ENCODE measurements at regions not wholly inside any gene's neighbourhood (a gene's known extent, or its start where the extent isn't known, plus 50 kb on each side); places are given as distances from the start of the nearest gene placed in this dataset.

DNA sequence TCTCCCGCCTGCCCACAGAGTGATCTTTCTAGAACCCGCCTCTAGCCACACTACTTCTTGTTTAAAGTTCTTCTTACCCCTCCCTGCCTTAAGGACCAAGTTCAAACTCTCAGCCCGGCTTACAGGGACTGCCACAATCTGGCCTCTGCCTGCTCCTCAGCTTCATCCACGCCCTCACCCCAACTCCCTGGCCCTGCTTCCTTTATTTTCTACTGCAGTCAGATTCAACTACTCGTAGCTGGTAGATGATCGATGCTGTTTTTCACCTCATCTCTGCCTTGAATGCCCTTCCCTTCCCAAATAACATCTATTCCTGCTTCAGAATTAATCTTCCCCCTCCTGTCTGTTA, 508.5 kb downstream of the RPS24 start:
- TF ChIP-seq RAD21 (IDR thresholded peaks at IDR 0.05; ENCODE audit: low read depth) (no peak), TCF12 (IDR thresholded peaks at IDR 0.05; ENCODE audit: low read depth) (no peak), CEBPB (IDR thresholded peaks at IDR 0.05) (no peak), TAF1 (IDR thresholded peaks at IDR 0.05; ENCODE audit: low read depth) (no peak), CREB1 (IDR thresholded peaks at IDR 0.05; ENCODE audit: low read depth) (no peak)
- TF ChIP-seq, protein P1, sequence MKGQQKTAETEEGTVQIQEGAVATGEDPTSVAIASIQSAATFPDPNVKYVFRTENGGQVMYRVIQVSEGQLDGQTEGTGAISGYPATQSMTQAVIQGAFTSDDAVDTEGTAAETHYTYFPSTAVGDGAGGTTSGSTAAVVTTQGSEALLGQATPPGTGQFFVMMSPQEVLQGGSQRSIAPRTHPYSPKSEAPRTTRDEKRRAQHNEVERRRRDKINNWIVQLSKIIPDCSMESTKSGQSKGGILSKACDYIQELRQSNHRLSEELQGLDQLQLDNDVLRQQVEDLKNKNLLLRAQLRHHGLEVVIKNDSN (IDR thresholded peaks at IDR 0.05) = no peak
- TF ChIP-seq, protein P2, sequence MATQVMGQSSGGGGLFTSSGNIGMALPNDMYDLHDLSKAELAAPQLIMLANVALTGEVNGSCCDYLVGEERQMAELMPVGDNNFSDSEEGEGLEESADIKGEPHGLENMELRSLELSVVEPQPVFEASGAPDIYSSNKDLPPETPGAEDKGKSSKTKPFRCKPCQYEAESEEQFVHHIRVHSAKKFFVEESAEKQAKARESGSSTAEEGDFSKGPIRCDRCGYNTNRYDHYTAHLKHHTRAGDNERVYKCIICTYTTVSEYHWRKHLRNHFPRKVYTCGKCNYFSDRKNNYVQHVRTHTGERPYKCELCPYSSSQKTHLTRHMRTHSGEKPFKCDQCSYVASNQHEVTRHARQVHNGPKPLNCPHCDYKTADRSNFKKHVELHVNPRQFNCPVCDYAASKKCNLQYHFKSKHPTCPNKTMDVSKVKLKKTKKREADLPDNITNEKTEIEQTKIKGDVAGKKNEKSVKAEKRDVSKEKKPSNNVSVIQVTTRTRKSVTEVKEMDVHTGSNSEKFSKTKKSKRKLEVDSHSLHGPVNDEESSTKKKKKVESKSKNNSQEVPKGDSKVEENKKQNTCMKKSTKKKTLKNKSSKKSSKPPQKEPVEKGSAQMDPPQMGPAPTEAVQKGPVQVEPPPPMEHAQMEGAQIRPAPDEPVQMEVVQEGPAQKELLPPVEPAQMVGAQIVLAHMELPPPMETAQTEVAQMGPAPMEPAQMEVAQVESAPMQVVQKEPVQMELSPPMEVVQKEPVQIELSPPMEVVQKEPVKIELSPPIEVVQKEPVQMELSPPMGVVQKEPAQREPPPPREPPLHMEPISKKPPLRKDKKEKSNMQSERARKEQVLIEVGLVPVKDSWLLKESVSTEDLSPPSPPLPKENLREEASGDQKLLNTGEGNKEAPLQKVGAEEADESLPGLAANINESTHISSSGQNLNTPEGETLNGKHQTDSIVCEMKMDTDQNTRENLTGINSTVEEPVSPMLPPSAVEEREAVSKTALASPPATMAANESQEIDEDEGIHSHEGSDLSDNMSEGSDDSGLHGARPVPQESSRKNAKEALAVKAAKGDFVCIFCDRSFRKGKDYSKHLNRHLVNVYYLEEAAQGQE (IDR thresholded peaks at IDR 0.05; ENCODE audit: low read depth) = no peak

All from Ishikawa (cell line).